ENCODE measurements at regions not wholly inside any gene's neighbourhood (a gene's known extent, or its start where the extent isn't known, plus 50 kb on each side); places are given as distances from the start of the nearest gene placed in this dataset.

DNA sequence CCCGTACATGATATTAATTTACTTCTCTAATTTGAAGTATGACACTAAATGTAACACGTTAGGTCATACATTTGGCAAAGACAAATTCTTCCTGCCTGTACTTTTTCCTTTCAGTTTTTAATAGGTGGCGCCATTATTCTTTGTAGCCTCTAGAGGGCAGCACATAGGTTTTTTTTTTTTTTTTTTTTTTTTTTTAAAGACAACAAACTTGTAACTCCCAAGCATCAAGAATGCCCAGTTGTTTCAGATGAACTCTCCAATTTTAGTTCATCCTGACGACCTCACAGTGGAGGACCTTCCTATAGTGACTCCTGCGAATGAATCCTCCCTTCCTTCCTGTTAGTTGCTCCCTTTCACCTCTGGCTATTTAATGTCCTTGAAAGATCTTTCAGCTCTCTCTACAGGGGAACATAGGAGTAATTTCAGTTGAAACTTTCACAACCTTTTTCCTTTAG is 139.3 kb upstream of the HDAC9 start:
- Histone ChIP-seq H3K4me1 (ENCODE audit: insufficient read depth, low read length, poor library complexity, severe bottlenecking) (peaks cover 5% of the 10 kb centered on the region), H3K4me2 (ENCODE audit: low read depth, low read length, poor library complexity, severe bottlenecking) (peak overlapping the region; percentile 56), H3F3A (ENCODE audit: low read depth) (no peaks in the 10 kb centered on the region), H3K9me2 (replicated peaks; ENCODE audit: low read depth, low read length) (no peaks in the 10 kb centered on the region), H3K36me3 (ENCODE audit: insufficient read depth, low read length) (no peaks in the 10 kb centered on the region), H2AFZ (ENCODE audit: low read length) (no peak overlapping the region), H3K79me2 (ENCODE audit: insufficient read depth, low read length) (peaks cover 70% of the 10 kb centered on the region), H3K4me3 (ENCODE audit: low read length, poor library complexity, severe bottlenecking) (peak overlapping the region; percentile 28), H4K20me1 (ENCODE audit: insufficient read depth, low read length, poor library complexity, severe bottlenecking) (peaks cover 18% of the 10 kb centered on the region), H3K27me3 (ENCODE audit: insufficient read depth, low read length, poor library complexity, severe bottlenecking) (no peaks in the 10 kb centered on the region), H3K9me3 (ENCODE audit: insufficient read depth, low read depth, low read length) (no peaks in the 10 kb centered on the region), H3K9ac (ENCODE audit: low read depth, low read length, poor library complexity, severe bottlenecking) (peak overlapping the region; percentile 33)
- no peak for TF ChIP-seq EZH2phosphoT487 (IDR thresholded peaks at IDR 0.05; ENCODE audit: borderline replicate concordance)
- TF ChIP-seq, protein P1, sequence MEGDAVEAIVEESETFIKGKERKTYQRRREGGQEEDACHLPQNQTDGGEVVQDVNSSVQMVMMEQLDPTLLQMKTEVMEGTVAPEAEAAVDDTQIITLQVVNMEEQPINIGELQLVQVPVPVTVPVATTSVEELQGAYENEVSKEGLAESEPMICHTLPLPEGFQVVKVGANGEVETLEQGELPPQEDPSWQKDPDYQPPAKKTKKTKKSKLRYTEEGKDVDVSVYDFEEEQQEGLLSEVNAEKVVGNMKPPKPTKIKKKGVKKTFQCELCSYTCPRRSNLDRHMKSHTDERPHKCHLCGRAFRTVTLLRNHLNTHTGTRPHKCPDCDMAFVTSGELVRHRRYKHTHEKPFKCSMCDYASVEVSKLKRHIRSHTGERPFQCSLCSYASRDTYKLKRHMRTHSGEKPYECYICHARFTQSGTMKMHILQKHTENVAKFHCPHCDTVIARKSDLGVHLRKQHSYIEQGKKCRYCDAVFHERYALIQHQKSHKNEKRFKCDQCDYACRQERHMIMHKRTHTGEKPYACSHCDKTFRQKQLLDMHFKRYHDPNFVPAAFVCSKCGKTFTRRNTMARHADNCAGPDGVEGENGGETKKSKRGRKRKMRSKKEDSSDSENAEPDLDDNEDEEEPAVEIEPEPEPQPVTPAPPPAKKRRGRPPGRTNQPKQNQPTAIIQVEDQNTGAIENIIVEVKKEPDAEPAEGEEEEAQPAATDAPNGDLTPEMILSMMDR (conservative IDR thresholded peaks at IDR 0.05; ENCODE audit: low read length) = peak; percentile 70

DNA sequence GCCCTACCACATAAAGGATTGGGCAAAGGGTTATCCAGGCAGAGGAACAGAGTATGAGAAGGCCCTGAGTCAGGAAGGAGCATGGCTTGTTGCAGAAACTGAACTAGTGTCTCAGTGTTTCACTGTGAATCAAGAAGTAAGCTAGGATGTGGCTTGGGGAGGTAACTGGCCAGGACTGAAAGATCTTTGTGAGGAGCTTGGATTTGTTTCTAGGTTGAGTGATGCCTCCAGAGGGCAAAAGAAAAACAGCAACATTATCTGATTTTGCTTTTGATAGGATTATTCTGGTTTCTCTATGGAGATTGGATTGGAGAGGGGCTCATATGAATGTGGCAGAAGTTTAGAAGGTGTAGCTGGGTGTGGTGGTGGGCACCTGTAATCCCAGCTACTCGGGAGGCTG is 137.9 kb upstream of the HDAC9 start:
- Histone ChIP-seq H3K4me1 (ENCODE audit: insufficient read depth, low read length, poor library complexity, severe bottlenecking) (peaks cover 5% of the 10 kb centered on the region), H3F3A (ENCODE audit: low read depth) (no peaks in the 10 kb centered on the region), H2AFZ (ENCODE audit: low read length) (no peak overlapping the region), H3K9ac (ENCODE audit: low read depth, low read length, poor library complexity, severe bottlenecking) (no peak overlapping the region), H4K20me1 (ENCODE audit: insufficient read depth, low read length, poor library complexity, severe bottlenecking) (peaks cover 9% of the 10 kb centered on the region), H3K9me2 (replicated peaks; ENCODE audit: low read depth, low read length) (no peaks in the 10 kb centered on the region), H3K9me3 (ENCODE audit: insufficient read depth, low read depth, low read length) (no peaks in the 10 kb centered on the region), H3K27me3 (ENCODE audit: insufficient read depth, low read length, poor library complexity, severe bottlenecking) (no peaks in the 10 kb centered on the region), H3K79me2 (ENCODE audit: insufficient read depth, low read length) (peaks cover 71% of the 10 kb centered on the region), H3K4me2 (ENCODE audit: low read depth, low read length, poor library complexity, severe bottlenecking) (no peak overlapping the region), H3K4me3 (ENCODE audit: low read length, poor library complexity, severe bottlenecking) (no peak overlapping the region), H3K36me3 (ENCODE audit: insufficient read depth, low read length) (no peaks in the 10 kb centered on the region)
- TF ChIP-seq EZH2phosphoT487 (IDR thresholded peaks at IDR 0.05; ENCODE audit: borderline replicate concordance) = no peak
- TF ChIP-seq, protein P1 (conservative IDR thresholded peaks at IDR 0.05; ENCODE audit: low read length) = peak; percentile 58

DNA sequence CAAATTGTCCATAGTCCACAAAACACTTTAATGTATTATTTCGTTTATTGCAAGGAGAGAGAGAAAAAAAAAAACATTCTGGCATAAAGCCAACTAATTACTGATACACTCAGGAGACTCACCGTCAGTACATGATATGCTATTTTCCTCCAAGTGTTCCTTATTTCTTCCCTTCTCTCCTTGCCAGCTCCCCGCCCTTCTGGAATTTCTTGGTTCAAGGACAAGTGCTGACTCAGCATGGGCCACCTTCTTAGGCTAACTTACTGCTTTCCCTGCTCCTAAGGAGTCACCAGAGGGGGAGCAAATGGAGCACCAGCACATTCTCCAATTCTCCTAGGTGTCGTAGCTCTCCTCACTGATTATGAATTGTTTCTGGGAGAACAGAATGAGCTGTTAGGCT is 133.8 kb upstream of the HDAC9 start:
- Histone ChIP-seq H3K27me3 (ENCODE audit: insufficient read depth, low read length, poor library complexity, severe bottlenecking) (no peaks in the 10 kb centered on the region), H3K9ac (ENCODE audit: low read depth, low read length, poor library complexity, severe bottlenecking) (no peak overlapping the region), H3K79me2 (ENCODE audit: insufficient read depth, low read length) (peaks cover 71% of the 10 kb centered on the region), H3K9me2 (replicated peaks; ENCODE audit: low read depth, low read length) (no peaks in the 10 kb centered on the region), H3K4me1 (ENCODE audit: insufficient read depth, low read length, poor library complexity, severe bottlenecking) (no peaks in the 10 kb centered on the region), H3K9me3 (ENCODE audit: insufficient read depth, low read depth, low read length) (no peaks in the 10 kb centered on the region), H4K20me1 (ENCODE audit: insufficient read depth, low read length, poor library complexity, severe bottlenecking) (peaks cover 4% of the 10 kb centered on the region), H3F3A (ENCODE audit: low read depth) (no peaks in the 10 kb centered on the region), H3K4me3 (ENCODE audit: low read length, poor library complexity, severe bottlenecking) (no peak overlapping the region), H3K36me3 (ENCODE audit: insufficient read depth, low read length) (no peaks in the 10 kb centered on the region), H2AFZ (ENCODE audit: low read length) (no peak overlapping the region), H3K4me2 (ENCODE audit: low read depth, low read length, poor library complexity, severe bottlenecking) (no peak overlapping the region)
- TF ChIP-seq, protein P1 (conservative IDR thresholded peaks at IDR 0.05; ENCODE audit: low read length) = no peak
- no peak for TF ChIP-seq EZH2phosphoT487 (IDR thresholded peaks at IDR 0.05; ENCODE audit: borderline replicate concordance)
